ENCODE measurements at regions not wholly inside any gene's neighbourhood (a gene's known extent, or its start where the extent isn't known, plus 50 kb on each side); places are given as distances from the start of the nearest gene placed in this dataset.

DNA sequence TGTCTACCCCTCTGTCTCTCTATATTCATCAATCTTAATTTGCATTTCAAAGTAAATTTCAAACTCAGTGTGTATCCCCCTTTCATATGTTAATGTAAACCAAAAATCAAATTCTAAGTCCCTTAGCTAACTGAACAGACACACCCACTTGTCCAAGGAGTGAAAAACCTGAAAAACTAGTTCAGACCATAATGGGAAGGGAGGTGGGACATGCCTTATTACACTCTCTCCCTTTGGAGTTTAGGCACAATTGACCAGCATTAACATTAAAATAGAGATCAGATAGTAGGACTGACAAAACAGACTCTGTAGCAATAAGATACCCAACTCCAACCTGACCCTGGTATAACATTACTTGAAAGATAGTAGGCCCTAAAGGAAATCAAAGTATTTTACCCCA, 247.7 kb upstream of the GADL1 start:
- H3K4me3 ChIP-seq, result no peak overlapping the region
- H3K27ac ChIP-seq, result no peak overlapping the region
- H3K9me3 ChIP-seq, result peaks cover 0 to under 1% (median 0%) of the 10 kb centered on the region in 3 donors
- H3K36me3 ChIP-seq, result no peaks in the 10 kb centered on the region
- TF ChIP-seq POLR2A (IDR thresholded peaks at IDR 0.05) (no peak), EP300 (IDR thresholded peaks at IDR 0.05) (no peak), POLR2AphosphoS5 (IDR thresholded peaks at IDR 0.05) (no peak)
- TF ChIP-seq, protein P1, sequence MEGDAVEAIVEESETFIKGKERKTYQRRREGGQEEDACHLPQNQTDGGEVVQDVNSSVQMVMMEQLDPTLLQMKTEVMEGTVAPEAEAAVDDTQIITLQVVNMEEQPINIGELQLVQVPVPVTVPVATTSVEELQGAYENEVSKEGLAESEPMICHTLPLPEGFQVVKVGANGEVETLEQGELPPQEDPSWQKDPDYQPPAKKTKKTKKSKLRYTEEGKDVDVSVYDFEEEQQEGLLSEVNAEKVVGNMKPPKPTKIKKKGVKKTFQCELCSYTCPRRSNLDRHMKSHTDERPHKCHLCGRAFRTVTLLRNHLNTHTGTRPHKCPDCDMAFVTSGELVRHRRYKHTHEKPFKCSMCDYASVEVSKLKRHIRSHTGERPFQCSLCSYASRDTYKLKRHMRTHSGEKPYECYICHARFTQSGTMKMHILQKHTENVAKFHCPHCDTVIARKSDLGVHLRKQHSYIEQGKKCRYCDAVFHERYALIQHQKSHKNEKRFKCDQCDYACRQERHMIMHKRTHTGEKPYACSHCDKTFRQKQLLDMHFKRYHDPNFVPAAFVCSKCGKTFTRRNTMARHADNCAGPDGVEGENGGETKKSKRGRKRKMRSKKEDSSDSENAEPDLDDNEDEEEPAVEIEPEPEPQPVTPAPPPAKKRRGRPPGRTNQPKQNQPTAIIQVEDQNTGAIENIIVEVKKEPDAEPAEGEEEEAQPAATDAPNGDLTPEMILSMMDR (IDR thresholded peaks at IDR 0.05), result no peak
- H3K4me1 ChIP-seq, result no peaks in the 10 kb centered on the region
- ATAC-seq, result no peak
- H3K27me3 ChIP-seq, result no peaks in the 10 kb centered on the region

DNA sequence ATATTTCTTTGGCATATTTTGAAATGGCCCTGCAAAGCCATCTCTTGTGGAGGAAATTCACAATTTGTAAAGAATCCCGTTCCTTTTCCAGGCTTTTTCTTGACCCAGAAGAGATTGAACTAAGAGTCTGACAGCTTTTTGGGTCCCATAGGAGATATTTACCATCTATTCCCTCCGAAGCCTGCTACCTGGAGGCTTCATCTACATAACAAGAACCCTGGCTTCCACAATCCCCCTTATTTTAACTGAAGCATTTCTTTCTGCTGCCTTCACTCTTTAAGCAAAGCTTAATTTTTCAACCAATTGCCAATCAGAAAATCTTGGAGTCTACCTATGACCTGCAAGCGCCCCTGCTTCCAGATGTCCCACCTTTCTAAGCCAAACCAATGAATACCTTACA, 248.1 kb upstream of the GADL1 start:
- Histone ChIP-seq H3K27me3 (no peaks in the 10 kb centered on the region), H3K36me3 (no peaks in the 10 kb centered on the region), H3K4me1 (no peaks in the 10 kb centered on the region), H3K9me3 (peaks cover 0 to 5% (median 0%) of the 10 kb centered on the region in 3 donors), H3K27ac (no peak overlapping the region), H3K4me3 (no peak overlapping the region)
- WGBS, 2 donors (ENCODE audit: low coverage in 1 of 2), result 61 to 85% methylated on average over 2 to 3 of the region's 3 CpGs
- TF ChIP-seq, protein P1 (IDR thresholded peaks at IDR 0.05), result no peak
- TF ChIP-seq POLR2AphosphoS5 (IDR thresholded peaks at IDR 0.05) (no peak), EP300 (IDR thresholded peaks at IDR 0.05) (no peak), POLR2A (IDR thresholded peaks at IDR 0.05) (no peak)
- no peak for ATAC-seq

DNA sequence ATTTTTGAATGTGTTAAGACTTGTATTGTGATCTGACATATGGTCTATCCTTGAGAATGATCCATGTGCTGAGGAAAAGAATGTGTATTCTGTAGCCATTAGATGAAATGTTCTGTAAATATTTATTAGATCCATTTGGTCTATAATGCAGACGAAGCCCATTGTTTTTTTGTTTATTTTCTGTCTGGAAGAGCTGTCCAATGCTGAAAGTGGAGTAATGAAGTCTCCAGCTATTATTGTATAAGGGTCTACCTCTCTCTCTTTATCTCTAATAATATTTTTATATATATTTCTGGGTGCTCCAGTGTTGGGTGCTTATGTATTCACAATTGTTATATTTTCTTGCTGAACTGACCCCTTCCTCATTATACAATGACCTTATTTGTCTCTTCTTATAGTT, 250.6 kb upstream of the GADL1 start:
- no peaks in the 10 kb centered on the region for H3K4me1 ChIP-seq
- H3K9me3 ChIP-seq, result peaks cover 0 to 7% (median 0%) of the 10 kb centered on the region in 3 donors
- no peak overlapping the region for H3K4me3 ChIP-seq
- WGBS, 2 donors (ENCODE audit: low coverage in 1 of 2), result 18 to 21% methylated on average over 1 of the region's 1 CpG
- H3K27ac ChIP-seq, result no peak overlapping the region
- no peak for ATAC-seq
- H3K36me3 ChIP-seq, result no peaks in the 10 kb centered on the region
- no peak for TF ChIP-seq POLR2AphosphoS5 (IDR thresholded peaks at IDR 0.05)
- TF ChIP-seq, protein P1 (IDR thresholded peaks at IDR 0.05), result no peak
- no peak for TF ChIP-seq POLR2A (IDR thresholded peaks at IDR 0.05)
- TF ChIP-seq EP300 (IDR thresholded peaks at IDR 0.05), result no peak
- no peaks in the 10 kb centered on the region for H3K27me3 ChIP-seq

DNA sequence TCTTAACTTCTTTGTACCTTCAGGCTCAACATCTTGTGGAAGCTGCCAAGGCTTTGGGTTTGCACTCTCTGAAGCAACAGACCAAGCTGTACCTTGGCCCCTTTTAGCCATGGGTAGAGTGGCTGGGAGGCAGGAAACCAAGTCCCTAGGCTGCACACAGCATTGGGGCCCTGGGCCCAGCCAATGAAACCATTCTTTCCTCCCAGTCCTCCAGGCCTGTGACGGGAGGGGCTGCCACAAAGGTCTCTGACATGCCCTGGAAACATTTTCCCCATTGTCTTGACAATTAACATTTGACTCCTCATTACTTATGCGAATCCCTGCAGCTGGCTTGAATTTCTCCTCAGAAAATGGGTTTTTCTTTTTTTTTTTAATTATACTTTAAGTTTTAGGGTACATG, 253.1 kb upstream of the GADL1 start:
- Histone ChIP-seq H3K4me3 (no peak overlapping the region), H3K27ac (no peak overlapping the region), H3K4me1 (no peaks in the 10 kb centered on the region), H3K9me3 (peaks cover 0 to 7% (median 0%) of the 10 kb centered on the region in 3 donors), H3K27me3 (no peaks in the 10 kb centered on the region), H3K36me3 (no peaks in the 10 kb centered on the region)
- ATAC-seq, result no peak
- 88% methylated on average over 2 of the region's 2 CpGs; no CpG with 5 or more reads in 1 of the 2 donors for WGBS, 2 donors (ENCODE audit: low coverage in 1 of 2)
- TF ChIP-seq, protein P1 (IDR thresholded peaks at IDR 0.05), result no peak
- no peak for TF ChIP-seq POLR2A (IDR thresholded peaks at IDR 0.05)

DNA sequence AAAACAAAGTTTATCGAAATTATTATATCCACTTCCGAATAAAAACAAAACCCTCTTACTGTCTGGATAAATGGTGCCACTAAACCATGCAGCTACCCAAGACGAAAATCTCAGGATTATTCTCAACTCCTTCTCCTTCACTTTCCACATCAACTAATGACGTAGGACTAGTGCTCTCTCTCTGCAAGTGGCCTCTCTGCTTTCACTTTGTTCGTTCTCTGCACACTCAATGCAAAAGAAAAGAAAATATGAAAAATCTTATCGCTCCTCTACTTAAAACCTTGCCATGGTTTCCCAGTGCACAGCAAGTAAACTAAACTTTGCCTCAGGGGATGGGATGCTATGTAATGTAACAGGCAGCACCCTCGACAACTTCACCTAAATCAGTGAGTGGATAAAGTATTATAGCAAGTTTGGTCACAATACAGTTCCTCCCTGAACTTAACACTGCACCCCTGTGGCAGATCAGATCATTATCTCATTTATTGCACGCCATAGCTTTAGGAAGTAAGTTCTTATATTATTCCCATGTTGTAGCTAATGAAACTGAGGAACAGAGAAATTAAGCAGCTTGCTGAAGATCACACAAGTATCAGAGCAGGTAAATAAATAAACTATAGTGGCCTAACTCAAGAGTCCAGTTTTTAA, 262.7 kb upstream of the GADL1 start:
- Histone ChIP-seq H3K27ac (no peak overlapping the region), H3K4me1 (no peaks in the 10 kb centered on the region), H3K36me3 (no peaks in the 10 kb centered on the region), H3K4me3 (no peak overlapping the region), H3K27me3 (no peaks in the 10 kb centered on the region), H3K9me3 (no peaks in the 10 kb centered on the region)
- ATAC-seq, result no peak
- 85 to 92% methylated on average over 7 to 8 of the region's 8 CpGs for WGBS, 2 donors (ENCODE audit: low coverage in 1 of 2)
- TF ChIP-seq, protein P1 (IDR thresholded peaks at IDR 0.05), result no peak
- TF ChIP-seq EP300 (IDR thresholded peaks at IDR 0.05), result no peak
- TF ChIP-seq POLR2A (IDR thresholded peaks at IDR 0.05), result no peak
- TF ChIP-seq POLR2AphosphoS5 (IDR thresholded peaks at IDR 0.05), result no peak
